H1 (cell line): ENCODE measurements at regions not wholly inside any gene's neighbourhood (a gene's known extent, or its start where the extent isn't known, plus 50 kb on each side); places are given as distances from the start of the nearest gene placed in this dataset.

Source experiments
- CTCF ChIA-PET: fragments of 300-600 bp; sonication (Branson Sonifier 250); formaldehyde crosslinking; loops from one replicate; lab custom pipeline; 2021; ENCODE audit not compliant: partially characterized antibody; lab: Charles Lee
- POLR2A ChIA-PET: fragments of 300-600 bp; sonication (Branson Sonifier 250); formaldehyde crosslinking; loops from one replicate; lab custom pipeline; 2021; ENCODE audit warnings: inconsistent platforms; ENCODE audit not compliant: partially characterized antibody; lab: Charles Lee
- DNase-seq, 2 experiments: peaks; one replicate each; pipeline versions ENCODE4 v3.0.0 to v3.0.0-alpha.2; 2010 to 2022; ENCODE audit warnings: low spot score in 2 of 2, low read depth in 1 of 2, mixed read lengths in 1 of 2
- FAIRE-seq: peaks from 2 replicates; lab custom pipeline; 2011; peaks lifted over from hg19 to GRCh38; lab: Jason Lieb, UNC
- H2AFZ ChIP-seq: 2 replicates; pipeline ENCODE4 v1.8.1; 2012; ENCODE audit warnings: low read length, inconsistent platforms
- H2AK5ac ChIP-seq: 2 replicates; pipeline ENCODE4 v1.6.1; 2013; ENCODE audit warnings: low read depth, low read length
- H2BK120ac ChIP-seq: replicated peaks from 2 replicates; pipeline ENCODE3; 2013; ENCODE audit warnings: low read depth, low read length, inconsistent platforms
- H2BK12ac ChIP-seq: 2 replicates; pipeline ENCODE4 v1.6.1; 2013; ENCODE audit warnings: low read depth, low read length
- H2BK15ac ChIP-seq: 2 replicates; pipeline ENCODE4 v1.6.1; 2013; ENCODE audit warnings: low read length
- H2BK20ac ChIP-seq: 2 replicates; pipeline ENCODE4 v1.6.1; 2013; ENCODE audit warnings: low read length
- H2BK5ac ChIP-seq: 2 replicates; pipeline ENCODE4 v1.6.1; 2013; ENCODE audit warnings: low read depth, low read length
- H3K14ac ChIP-seq: 2 replicates; pipeline ENCODE4 v1.6.1; 2013; ENCODE audit warnings: inconsistent platforms; ENCODE audit not compliant: insufficient read length
- H3K18ac ChIP-seq: 2 replicates; pipeline ENCODE4 v1.6.1; 2013; ENCODE audit warnings: low read length; ENCODE audit errors: extremely low read depth
- H3K23ac ChIP-seq: 2 replicates; pipeline ENCODE4 v1.6.1; 2013; ENCODE audit warnings: inconsistent platforms; ENCODE audit not compliant: insufficient read length
- H3K23me2 ChIP-seq: 2 replicates; pipeline ENCODE4 v1.6.1; 2013; ENCODE audit warnings: low read depth, low read length
- H3K27ac ChIP-seq: 2 replicates; pipeline ENCODE4 v1.6.1; 2011; ENCODE audit warnings: low read depth, low read length, inconsistent platforms
- H3K27me3 ChIP-seq, 4 experiments: replicated peaks in 1 of 4; 1 replicate in 1 of 4; 2 replicates in 3 of 4; pipeline versions ENCODE4 v1.6.1 to v1.8.1; 2011 to 2013; ENCODE audit warnings: low read length in 3 of 4, mild to moderate bottlenecking in 3 of 4, inconsistent platforms in 2 of 4, mixed read lengths in 2 of 4, moderate library complexity in 1 of 4; ENCODE audit not compliant: control insufficient read depth in 3 of 4, insufficient read depth in 3 of 4; ENCODE audit errors: extremely low read depth in 1 of 4
- H3K36me3 ChIP-seq, 4 experiments: 2 replicates each; pipeline versions ENCODE4 v1.6.1 to v1.8.1; 2011 to 2013; ENCODE audit warnings: mild to moderate bottlenecking in 4 of 4, low read length in 3 of 4, moderate library complexity in 2 of 4, control low read depth in 1 of 4, inconsistent platforms in 1 of 4; ENCODE audit not compliant: insufficient read depth in 4 of 4, control insufficient read depth in 2 of 4
- H3K4ac ChIP-seq: replicated peaks from 2 replicates; pipeline ENCODE3; 2013; ENCODE audit warnings: low read length, low read depth, mixed read lengths, inconsistent platforms; ENCODE audit not compliant: insufficient read length
- H3K4me1 ChIP-seq, 4 experiments: replicated peaks in 1 of 4; 1 replicate in 1 of 4; 2 replicates in 3 of 4; pipeline versions ENCODE4 v1.6.1 to v1.8.1; 2011 to 2013; ENCODE audit warnings: low read length in 3 of 4, inconsistent platforms in 2 of 4, mixed read lengths in 1 of 4; ENCODE audit not compliant: insufficient read depth in 4 of 4, control insufficient read depth in 3 of 4
- H3K4me2 ChIP-seq, 2 experiments: 2 replicates each; pipeline versions ENCODE4 v1.6.1 to v1.8.1; 2011 to 2013; ENCODE audit warnings: low read depth in 2 of 2, low read length in 2 of 2, control low read depth in 1 of 2, inconsistent platforms in 1 of 2, mild to moderate bottlenecking in 1 of 2; ENCODE audit not compliant: insufficient read depth in 1 of 2
- H3K4me3 ChIP-seq, 4 experiments: fragments of 200-600, 300-600 bp in 1 of 4; sonication (generic), shearing (Covaris generic), sonication (Bioruptor Twin) in 1 of 4; 2 replicates each; pipeline versions ENCODE4 v1.5.1 to v1.8.1; 2011 to 2016; ENCODE audit warnings: low read length in 4 of 4, low read depth in 3 of 4, control low read depth in 2 of 4, inconsistent platforms in 2 of 4, mild to moderate bottlenecking in 2 of 4, mixed read lengths in 1 of 4, moderate library complexity in 1 of 4; ENCODE audit not compliant: insufficient read depth in 2 of 4; ENCODE audit errors: extremely low read depth in 1 of 4
- H3K56ac ChIP-seq: replicated peaks from 2 replicates; pipeline ENCODE3; 2013; ENCODE audit warnings: low read depth, mild to moderate bottlenecking, mixed read lengths, low read length, inconsistent platforms; ENCODE audit not compliant: insufficient read length
- H3K79me1 ChIP-seq: 2 replicates; pipeline ENCODE4 v1.6.1; 2013; ENCODE audit warnings: low read depth, low read length, control low read depth
- H3K79me2 ChIP-seq, 2 experiments: 2 replicates each; pipeline versions ENCODE4 v1.6.1 to v1.8.1; 2012 to 2013; ENCODE audit warnings: low read length in 2 of 2, mild to moderate bottlenecking in 2 of 2, inconsistent platforms in 1 of 2; ENCODE audit not compliant: insufficient read depth in 2 of 2, control insufficient read depth in 1 of 2
- H3K9ac ChIP-seq, 4 experiments: replicated peaks in 1 of 4; 1 replicate in 1 of 4; 2 replicates in 3 of 4; pipeline versions ENCODE4 v1.6.1 to v1.8.1; 2011 to 2013; ENCODE audit warnings: low read depth in 3 of 4, low read length in 3 of 4, control low read depth in 2 of 4, mild to moderate bottlenecking in 2 of 4, moderate library complexity in 2 of 4, inconsistent platforms in 1 of 4; ENCODE audit errors: extremely low read depth in 1 of 4
- H3K9me3 ChIP-seq, 2 experiments: 2 replicates each; pipeline versions ENCODE4 v1.6.1 to v1.8.1; 2012 to 2013; ENCODE audit warnings: mild to moderate bottlenecking in 2 of 2, moderate library complexity in 2 of 2, control low read depth in 1 of 2, inconsistent platforms in 1 of 2, low read depth in 1 of 2, low read length in 1 of 2, mixed read lengths in 1 of 2; ENCODE audit not compliant: insufficient read depth in 2 of 2
- H4K20me1 ChIP-seq, 2 experiments: replicated peaks in 1 of 2; 2 replicates each; pipeline versions ENCODE3 to v1.8.1; 2011 to 2013; ENCODE audit warnings: inconsistent platforms in 2 of 2, low read length in 2 of 2, mild to moderate bottlenecking in 1 of 2; ENCODE audit not compliant: insufficient read depth in 2 of 2, control insufficient read depth in 1 of 2
- H4K5ac ChIP-seq: 2 replicates; pipeline ENCODE4 v1.6.1; 2013; ENCODE audit warnings: low read length, low read depth, mixed read lengths, inconsistent platforms; ENCODE audit not compliant: insufficient read length
- H4K8ac ChIP-seq: 2 replicates; pipeline ENCODE4 v1.8.0; 2013; ENCODE audit warnings: mild to moderate bottlenecking, moderate library complexity, low read length, inconsistent platforms; ENCODE audit not compliant: insufficient read depth; ENCODE audit errors: extremely low read depth
- H4K91ac ChIP-seq: replicated peaks from 2 replicates; pipeline ENCODE3; 2013; ENCODE audit warnings: low read length, mixed read lengths, inconsistent platforms; ENCODE audit not compliant: insufficient read length
- CBX5 ChIP-seq: fragments of 300-800, 300-1000 bp; sonication (generic); IDR thresholded peaks from 2 replicates; pipeline ENCODE4 v1.7.1; 2016; ENCODE audit warnings: antibody characterized with exemption, low read length, low read depth
- CEBPB ChIP-seq: IDR thresholded peaks from 2 replicates; pipeline ENCODE4 v1.6.1; 2012; ENCODE audit warnings: low read depth, low read length
- EZH2 ChIP-seq: fragments of 200-600 bp; sonication (generic); IDR thresholded peaks from 2 replicates; pipeline ENCODE4 v1.7.1; 2012; ENCODE audit warnings: low read depth, mild to moderate bottlenecking, moderate library complexity, low read length, inconsistent platforms; ENCODE audit not compliant: severe bottlenecking
- JUN ChIP-seq: IDR thresholded peaks from 2 replicates; pipeline ENCODE4 v1.6.1; 2011; ENCODE audit warnings: low read depth, mild to moderate bottlenecking, improper control_type of control experiment, low read length
- NRF1 ChIP-seq: IDR thresholded peaks from 2 replicates; pipeline ENCODE4 v1.6.1; 2011; ENCODE audit warnings: mild to moderate bottlenecking, low read depth, low read length, improper control_type of control experiment
- SUZ12 ChIP-seq: fragments of 200-600 bp; sonication (generic); IDR thresholded peaks from 2 replicates; pipeline ENCODE4 v1.6.1; 2012; ENCODE audit warnings: mild to moderate bottlenecking, inconsistent platforms, low read length, moderate library complexity, mixed read lengths
- TBP ChIP-seq: IDR thresholded peaks from 2 replicates; pipeline ENCODE4 v1.6.1; 2011; ENCODE audit warnings: low read depth, low read length, improper control_type of control experiment
- YY1 ChIP-seq: IDR thresholded peaks from 2 replicates; pipeline ENCODE4 v1.6.1; 2011; ENCODE audit warnings: low read depth, mild to moderate bottlenecking, low read length
- WGBS, 2 experiments: shearing (Covaris generic) in 1 of 2; methylation state at CpG; one replicate each; pipeline versions ENCODE4 v1.1.6 to v1.1.7; 2013 to 2015; ENCODE audit warnings: low lambda C conversion rate in 2 of 2, mixed read lengths in 2 of 2, inconsistent platforms in 1 of 2, low coverage in 1 of 2, missing lambda C conversion rate in 1 of 2; ENCODE audit not compliant: insufficient replicate concordance in 2 of 2, insufficient coverage in 1 of 2, insufficient read length in 1 of 2; ENCODE audit errors: extremely low coverage in 1 of 2, missing lambda C conversion rate in 1 of 2; 5-methylcytosine and 5-hydroxymethylcytosine counted together

GRCh38 chrX:68892651-68893050 is 63.8 kb downstream of the EFNB1 start:
- Histone ChIP-seq H2AK5ac (no peak overlapping the region), H3K4me3 (no peak overlapping the region), H3K56ac (no peak overlapping the region), H3K27ac (no peak overlapping the region), H3K14ac (no peak overlapping the region), H2BK12ac (no peak overlapping the region), H3K4me2 (no peak overlapping the region; a peak in 2 of 4 replicates), H3K9me3 (no peaks in the 10 kb centered on the region), H3K4me1 (peaks cover 0 to 14% (median 7%) of the 10 kb centered on the region in 4 experiments; a peak in 6 of 7 replicates), H2BK120ac (no peak overlapping the region), H4K8ac (no peak overlapping the region), H3K23me2 (no peaks in the 10 kb centered on the region; the same call in 1 of the 2 replicates), H3K36me3 (no peaks in the 10 kb centered on the region), H4K20me1 (no peaks in the 10 kb centered on the region), H2AFZ (no peak overlapping the region), H2BK20ac (no peak overlapping the region), H4K5ac (no peak overlapping the region), H3K79me2 (no peaks in the 10 kb centered on the region), H3K9ac (no peak overlapping the region), H3K4ac (no peak overlapping the region), H4K91ac (no peak overlapping the region), H3K23ac (no peak overlapping the region), H3K18ac (no peak overlapping the region), H3K27me3 (peaks cover 2 to 20% (median 16%) of the 10 kb centered on the region in 4 experiments; a peak in 5 of 7 replicates), H2BK15ac (no peak overlapping the region), H2BK5ac (no peak overlapping the region), H3K79me1 (no peaks in the 10 kb centered on the region)
- no peak for FAIRE-seq
- no peak for DNase-seq
- ChIA-PET CTCF (interaction anchor here (1.0 to 2.7 kb wide), 7 partner anchors 20 to 213 kb away, joined by 3 to 8 read pairs (median 3); partner anchors contain the start of gene EFNB1), POLR2A (interaction anchor here (1.2 kb wide), 1 partner anchor 13 kb away, joined by 5 read pairs; no protein-coding TSS in a partner anchor)
- no peak for TF ChIP-seq JUN
- TF ChIP-seq SUZ12, result no peak
- TF ChIP-seq CEBPB, result no peak
- TF ChIP-seq CBX5, result no peak
- no peak for TF ChIP-seq YY1
- TF ChIP-seq TBP, result no peak
- TF ChIP-seq NRF1, result no peak
- TF ChIP-seq EZH2, result no peak
- 32% methylated on average over 3 of the region's 13 CpGs; no CpG with 5 or more reads in 1 of the 2 experiments for WGBS, 2 experiments
